Gastroesophageal sphincter (tissue), 4 donors: ENCODE measurements at regions not wholly inside any gene's neighbourhood (a gene's known extent, or its start where the extent isn't known, plus 50 kb on each side); places are given as distances from the start of the nearest gene placed in this dataset.

Source experiments
- ATAC-seq: fragments of 150-250 bp; one replicate; pipeline ENCODE4 v1.9.1; 2016; ENCODE audit warnings: mild to moderate bottlenecking, moderate library complexity
- H3K27ac ChIP-seq, 4 donors: fragments of 200-600 bp; sonication (generic) in 3 of 4; 1 replicate in 3 of 4; 2 replicates in 1 of 4; pipeline ENCODE4 v1.5.1; 2016 to 2019
- H3K27me3 ChIP-seq: fragments of 200-600 bp; sonication (generic); one replicate; pipeline ENCODE4 v1.5.1; 2019
- H3K36me3 ChIP-seq, 2 donors: fragments of 200-600 bp; sonication (generic); one replicate each; pipeline ENCODE4 v1.5.1; 2019; ENCODE audit warnings: control low read depth in 1 of 2
- H3K4me1 ChIP-seq, 3 donors: fragments of 200-600 bp; sonication (generic); 1 replicate in 2 of 3; 2 replicates in 1 of 3; pipeline ENCODE4 v1.5.1; 2016 to 2019; ENCODE audit warnings: control low read depth in 2 of 3
- H3K4me3 ChIP-seq, 2 donors: fragments of 200-600 bp; sonication (generic); one replicate each; pipeline ENCODE4 v1.5.1; 2019; ENCODE audit warnings: mild to moderate bottlenecking in 1 of 2, moderate library complexity in 1 of 2
- H3K9me3 ChIP-seq, 3 donors: fragments of 200-600 bp; sonication (generic); one replicate each; pipeline ENCODE4 v1.5.1; 2017 to 2019; ENCODE audit warnings: control low read depth in 2 of 3
- EP300 ChIP-seq: sonication (generic); formaldehyde crosslinking; IDR thresholded peaks from one replicate; pipeline ENCODE4 v1.6.1; 2017; ENCODE audit warnings: antibody characterized with exemption, mild to moderate bottlenecking
- POLR2A ChIP-seq, 2 donors: fragments of 450-650 bp; IDR thresholded peaks; one replicate each; pipeline ENCODE4 v1.6.1; 2017; ENCODE audit warnings: antibody characterized with exemption in 2 of 2, mild to moderate bottlenecking in 2 of 2, moderate library complexity in 1 of 2
- POLR2AphosphoS5 ChIP-seq: sonication (generic); formaldehyde crosslinking; IDR thresholded peaks from one replicate; pipeline ENCODE4 v1.6.1; 2017; ENCODE audit warnings: antibody characterized with exemption
- WGBS, 2 donors: methylation state at CpG; one replicate each; pipeline ENCODE4 v1.1.5; 2018; ENCODE audit warnings: low coverage in 1 of 2; 5-methylcytosine and 5-hydroxymethylcytosine counted together
- TF ChIP-seq, protein P1 (sequence below), 4 experiments: fragments of 200-600 bp in 2 of 4; fragments of 450-650 bp in 2 of 4; sonication (generic) in 1 of 4; IDR thresholded peaks; one replicate each; pipeline ENCODE4 v1.5.1; 2017 to 2019; ENCODE audit warnings: antibody characterized with exemption in 4 of 4, mild to moderate bottlenecking in 2 of 4, moderate library complexity in 2 of 4

DNA sequence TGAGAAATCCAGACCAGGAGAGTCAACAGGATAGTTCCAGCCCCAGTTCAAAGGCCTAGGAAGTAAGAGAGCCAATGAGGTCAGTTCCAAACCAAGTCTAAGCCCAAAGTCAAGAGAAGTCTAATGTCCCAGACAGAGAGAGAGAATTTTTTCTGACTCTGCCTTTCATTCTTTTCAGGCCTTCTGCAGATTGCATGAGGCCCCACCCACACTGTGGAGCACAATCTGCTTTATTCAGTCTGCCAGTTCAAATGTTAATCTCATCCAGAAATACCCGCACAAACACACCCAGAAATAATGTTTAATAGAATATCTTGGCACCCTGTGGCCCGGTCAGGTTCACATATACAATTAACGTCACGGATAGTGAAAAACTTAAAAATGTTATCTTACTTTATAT lies 962.4 kb upstream of the SOX9 start:
- Histone ChIP-seq H3K4me1 (no peaks in the 10 kb centered on the region), H3K36me3 (no peaks in the 10 kb centered on the region), H3K27me3 (no peaks in the 10 kb centered on the region), H3K9me3 (no peaks in the 10 kb centered on the region), H3K27ac (no peak overlapping the region), H3K4me3 (no peak overlapping the region)
- WGBS, 2 donors: 54 to 59% methylated on average over 4 of the region's 4 CpGs
- TF ChIP-seq EP300 (no peak), POLR2A (IDR thresholded peaks at IDR 0.05) (no peak), POLR2AphosphoS5 (no peak)
- TF ChIP-seq, protein P1, sequence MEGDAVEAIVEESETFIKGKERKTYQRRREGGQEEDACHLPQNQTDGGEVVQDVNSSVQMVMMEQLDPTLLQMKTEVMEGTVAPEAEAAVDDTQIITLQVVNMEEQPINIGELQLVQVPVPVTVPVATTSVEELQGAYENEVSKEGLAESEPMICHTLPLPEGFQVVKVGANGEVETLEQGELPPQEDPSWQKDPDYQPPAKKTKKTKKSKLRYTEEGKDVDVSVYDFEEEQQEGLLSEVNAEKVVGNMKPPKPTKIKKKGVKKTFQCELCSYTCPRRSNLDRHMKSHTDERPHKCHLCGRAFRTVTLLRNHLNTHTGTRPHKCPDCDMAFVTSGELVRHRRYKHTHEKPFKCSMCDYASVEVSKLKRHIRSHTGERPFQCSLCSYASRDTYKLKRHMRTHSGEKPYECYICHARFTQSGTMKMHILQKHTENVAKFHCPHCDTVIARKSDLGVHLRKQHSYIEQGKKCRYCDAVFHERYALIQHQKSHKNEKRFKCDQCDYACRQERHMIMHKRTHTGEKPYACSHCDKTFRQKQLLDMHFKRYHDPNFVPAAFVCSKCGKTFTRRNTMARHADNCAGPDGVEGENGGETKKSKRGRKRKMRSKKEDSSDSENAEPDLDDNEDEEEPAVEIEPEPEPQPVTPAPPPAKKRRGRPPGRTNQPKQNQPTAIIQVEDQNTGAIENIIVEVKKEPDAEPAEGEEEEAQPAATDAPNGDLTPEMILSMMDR (IDR thresholded peaks at IDR 0.05): no peak
- ATAC-seq: no peak

DNA sequence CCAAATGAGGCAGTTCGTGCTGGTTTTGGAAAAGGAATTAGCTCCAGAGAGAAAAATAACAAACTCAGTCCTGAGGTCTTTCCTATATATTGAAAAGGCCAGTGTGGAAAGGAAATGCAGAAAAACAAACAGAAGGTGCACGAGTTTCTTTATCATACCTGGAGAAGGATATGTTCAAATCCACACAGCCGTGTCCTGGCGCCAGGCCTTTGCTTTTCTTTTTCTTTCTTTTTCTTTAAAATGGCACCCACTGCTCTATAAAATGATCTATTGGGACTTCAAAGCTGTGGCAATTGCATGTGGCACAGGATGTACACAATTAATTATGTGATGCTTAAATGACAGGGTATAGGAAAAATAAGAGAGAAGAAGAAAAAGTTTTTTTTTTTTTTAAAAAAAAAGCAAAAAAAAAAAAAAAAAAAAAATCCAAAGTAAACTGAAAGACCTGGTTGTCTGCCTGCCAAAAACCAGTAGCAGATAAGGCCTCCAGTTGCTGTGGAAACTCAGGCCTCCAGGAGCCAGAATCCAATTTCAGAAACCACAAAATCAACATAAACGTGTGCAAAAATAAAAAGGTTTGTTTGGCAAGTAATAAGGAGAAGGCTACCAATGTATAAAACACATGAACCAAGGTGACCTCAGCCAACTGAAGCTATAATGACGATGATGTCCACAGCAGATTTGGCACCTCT lies 957.6 kb upstream of the SOX9 start:
- Histone ChIP-seq H3K4me3 (no peak overlapping the region), H3K36me3 (no peaks in the 10 kb centered on the region), H3K9me3 (no peaks in the 10 kb centered on the region), H3K27me3 (no peaks in the 10 kb centered on the region), H3K4me1 (no peaks in the 10 kb centered on the region), H3K27ac (no peak overlapping the region)
- TF ChIP-seq, protein P1 (IDR thresholded peaks at IDR 0.05): no peak
- TF ChIP-seq EP300 (no peak), POLR2A (IDR thresholded peaks at IDR 0.05) (no peak), POLR2AphosphoS5 (no peak)
- 61 to 93% methylated on average over 5 to 6 of the region's 6 CpGs for WGBS, 2 donors
- no peak for ATAC-seq

DNA sequence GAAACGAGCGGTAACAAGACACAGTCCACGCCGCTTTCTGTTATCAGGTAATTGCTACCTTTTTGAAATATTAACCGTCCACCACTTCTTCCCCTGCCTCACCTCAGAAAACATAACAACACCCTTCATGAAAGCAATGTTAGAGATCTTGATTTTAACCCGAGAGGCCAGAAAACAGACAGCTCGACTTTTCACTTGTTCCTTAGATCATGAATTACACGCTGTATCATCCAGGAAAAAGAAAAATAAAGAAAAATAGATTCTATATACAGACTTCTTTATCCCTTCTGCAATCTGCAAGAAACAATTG lies 957.1 kb upstream of the SOX9 start:
- WGBS, 2 donors: 69 to 89% methylated on average over 8 of the region's 8 CpGs
- Histone ChIP-seq H3K4me3 (no peak overlapping the region), H3K27me3 (no peaks in the 10 kb centered on the region), H3K4me1 (no peaks in the 10 kb centered on the region), H3K9me3 (no peaks in the 10 kb centered on the region), H3K36me3 (no peaks in the 10 kb centered on the region), H3K27ac (no peak overlapping the region)
- ATAC-seq: no peak
- TF ChIP-seq, protein P1 (IDR thresholded peaks at IDR 0.05): no peak
- TF ChIP-seq POLR2A (IDR thresholded peaks at IDR 0.05) (no peak), EP300 (no peak)

DNA sequence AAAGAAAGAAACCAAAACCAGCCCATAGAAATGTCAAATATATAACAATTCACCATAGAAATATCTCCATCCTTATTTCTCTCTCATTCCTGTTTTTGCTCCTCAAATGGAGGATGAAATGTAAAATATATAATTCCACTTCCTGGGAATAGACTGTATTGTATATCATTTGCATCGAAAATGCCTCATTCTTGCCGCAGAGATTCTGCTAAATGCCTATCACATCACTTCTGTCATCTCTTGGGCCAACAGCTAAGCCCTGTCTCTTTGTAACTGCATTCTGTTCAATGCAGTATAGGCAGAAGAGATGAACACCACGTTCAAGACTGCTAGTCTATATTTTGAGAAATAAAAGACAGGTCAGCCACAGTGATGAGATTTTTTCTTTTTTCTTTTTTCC lies 956.3 kb upstream of the SOX9 start:
- Histone ChIP-seq H3K36me3 (no peaks in the 10 kb centered on the region), H3K9me3 (no peaks in the 10 kb centered on the region), H3K27me3 (no peaks in the 10 kb centered on the region), H3K27ac (no peak overlapping the region), H3K4me1 (no peaks in the 10 kb centered on the region), H3K4me3 (no peak overlapping the region)
- TF ChIP-seq POLR2AphosphoS5 (no peak), EP300 (no peak), POLR2A (IDR thresholded peaks at IDR 0.05) (no peak)
- TF ChIP-seq, protein P1 (IDR thresholded peaks at IDR 0.05): no peak
- ATAC-seq: no peak
- WGBS, 2 donors: 78% methylated on average over 3 of the region's 3 CpGs

DNA sequence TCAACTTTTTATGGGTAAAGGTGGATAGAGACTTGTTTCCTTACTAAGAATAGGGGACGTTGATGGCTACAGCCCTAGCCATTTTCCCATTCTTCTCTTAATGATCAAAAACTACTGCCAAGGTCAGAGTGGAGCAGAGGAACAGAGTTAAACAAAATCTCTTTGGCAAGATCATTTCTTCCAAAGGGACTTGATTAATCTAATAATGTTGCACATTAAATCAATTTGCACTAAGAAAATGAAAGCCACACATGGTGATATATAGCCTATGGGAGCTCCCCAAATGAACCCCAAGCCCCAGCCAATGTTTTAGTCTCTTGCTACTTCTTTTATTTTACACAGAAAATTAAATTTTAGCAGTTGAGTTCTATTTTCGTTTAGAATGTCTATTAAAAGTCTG lies 954.5 kb upstream of the SOX9 start:
- 27 to 31% methylated on average over 2 of the region's 2 CpGs for WGBS, 2 donors
- Histone ChIP-seq H3K4me3 (no peak overlapping the region), H3K27me3 (no peaks in the 10 kb centered on the region), H3K36me3 (no peaks in the 10 kb centered on the region), H3K9me3 (no peaks in the 10 kb centered on the region), H3K4me1 (no peaks in the 10 kb centered on the region), H3K27ac (no peak overlapping the region)
- no peak for ATAC-seq
- no peak for TF ChIP-seq EP300
- no peak for TF ChIP-seq POLR2AphosphoS5
- TF ChIP-seq POLR2A (IDR thresholded peaks at IDR 0.05): no peak
- TF ChIP-seq, protein P1 (IDR thresholded peaks at IDR 0.05): no peak
